B cell (primary cell): ENCODE measurements at regions not wholly inside any gene's neighbourhood (a gene's known extent, or its start where the extent isn't known, plus 50 kb on each side); places are given as distances from the start of the nearest gene placed in this dataset.

Source experiments
- ATAC-seq: fragments of 200-7000 bp; cut with Tn5 transposase; one replicate; pipeline ENCODE4 v1.10.0; 2021; ENCODE audit warnings: low read depth, mild to moderate bottlenecking, moderate number of reproducible peaks, moderate library complexity
- CTCF ChIA-PET: fragments of 350-600 bp; sonication (Branson Sonifier 250); formaldehyde crosslinking; loops from one replicate; lab custom pipeline; 2021; ENCODE audit warnings: antibody characterized with exemption, inconsistent platforms; lab: Charles Lee
- POLR2A ChIA-PET: fragments of 350-600 bp; sonication (Branson Sonifier 250); formaldehyde crosslinking; loops from one replicate; lab custom pipeline; 2021; ENCODE audit warnings: antibody characterized with exemption; lab: Charles Lee
- DNase-seq: peaks from one replicate; pipeline ENCODE4 v3.0.0; 2013
- H2AFZ ChIP-seq: 2 replicates; pipeline ENCODE4 v1.6.1; 2012; ENCODE audit warnings: mild to moderate bottlenecking, low read depth, low read length; ENCODE audit not compliant: insufficient read depth, poor library complexity, severe bottlenecking
- H3K27ac ChIP-seq, 2 donors: 1 replicate in 1 of 2; 2 replicates in 1 of 2; pipeline ENCODE4 v1.5.1; 2012 to 2013; ENCODE audit warnings: low read length in 2 of 2, mild to moderate bottlenecking in 2 of 2, moderate library complexity in 1 of 2
- H3K27me3 ChIP-seq, 4 experiments: fragments of 200-600 bp in 1 of 4; sonication (generic) in 1 of 4; replicated peaks in 1 of 4; 1 replicate in 2 of 4; 2 replicates in 2 of 4; pipeline versions ENCODE4 v1.6.1 to v1.7.0; 2013 to 2016; ENCODE audit warnings: low read length in 3 of 4, mild to moderate bottlenecking in 2 of 4, mixed read lengths in 1 of 4, moderate library complexity in 1 of 4; ENCODE audit not compliant: insufficient read depth in 4 of 4, control insufficient read depth in 3 of 4; ENCODE audit errors: control extremely low read depth in 1 of 4
- H3K36me3 ChIP-seq, 2 experiments: replicated peaks in 1 of 2; 1 replicate in 1 of 2; 2 replicates in 1 of 2; pipeline versions ENCODE4 v1.6.1 to v1.7.1; 2013; ENCODE audit warnings: low read length in 1 of 2; ENCODE audit not compliant: insufficient read depth in 2 of 2, control insufficient read depth in 1 of 2; ENCODE audit errors: control extremely low read depth in 1 of 2, extremely low read depth in 1 of 2
- H3K4me1 ChIP-seq, 2 donors: fragments of 200-600 bp in 1 of 2; sonication (generic) in 1 of 2; 1 replicate in 1 of 2; 2 replicates in 1 of 2; pipeline versions ENCODE4 v1.5.1 to v1.6.1; 2013 to 2017; ENCODE audit warnings: low read length in 2 of 2; ENCODE audit not compliant: control insufficient read depth in 2 of 2, insufficient read depth in 2 of 2
- H3K4me2 ChIP-seq: replicated peaks from 2 replicates; pipeline ENCODE3; 2012; ENCODE audit warnings: mild to moderate bottlenecking, low read depth, low read length; ENCODE audit not compliant: poor library complexity, severe bottlenecking
- H3K4me3 ChIP-seq, 5 experiments: fragments of 200-600 bp in 1 of 5; sonication (generic) in 1 of 5; 1 replicate in 3 of 5; 2 replicates in 2 of 5; pipeline versions ENCODE4 v1.5.1 to v1.7.0; 2011 to 2016; ENCODE audit warnings: low read length in 4 of 5, mild to moderate bottlenecking in 4 of 5, low read depth in 2 of 5, control low read depth in 1 of 5, moderate library complexity in 1 of 5; ENCODE audit not compliant: insufficient read depth in 1 of 5; ENCODE audit errors: control extremely low read depth in 1 of 5, extremely low read depth in 1 of 5
- H3K79me2 ChIP-seq: fragments of 200-600 bp; sonication (generic); one replicate; pipeline ENCODE4 v1.6.0; 2016; ENCODE audit warnings: low read length; ENCODE audit not compliant: control insufficient read depth, insufficient read depth
- H3K9ac ChIP-seq: fragments of 200-600 bp; sonication (generic); 2 replicates; pipeline ENCODE4 v1.6.1; 2017; ENCODE audit warnings: mild to moderate bottlenecking, low read length, moderate library complexity
- H3K9me3 ChIP-seq, 3 donors: one replicate each; pipeline versions ENCODE4 v1.6.1 to v1.7.1; 2013; ENCODE audit warnings: low read length in 2 of 3; ENCODE audit not compliant: control insufficient read depth in 2 of 3, insufficient read depth in 1 of 3; ENCODE audit errors: control extremely low read depth in 1 of 3
- H4K20me1 ChIP-seq: 2 replicates; pipeline ENCODE4 v1.6.0; 2012; ENCODE audit warnings: mild to moderate bottlenecking, low read length; ENCODE audit not compliant: insufficient read depth, control insufficient read depth, poor library complexity, severe bottlenecking
- H3K27ac Mint-ChIP-seq: one replicate; pipeline ENCODE4 v1.8.0; 2021; ENCODE audit warnings: mixed read lengths
- H3K27me3 Mint-ChIP-seq: one replicate; pipeline ENCODE4 v1.8.0; 2021; ENCODE audit warnings: mixed read lengths
- H3K4me1 Mint-ChIP-seq: one replicate; pipeline ENCODE4 v1.8.0; 2021; ENCODE audit warnings: mixed read lengths
- H3K4me3 Mint-ChIP-seq: one replicate; pipeline ENCODE4 v1.8.0; 2021; ENCODE audit warnings: mixed read lengths
- H3K9me3 Mint-ChIP-seq: one replicate; pipeline ENCODE4 v1.8.0; 2022; ENCODE audit warnings: mixed read lengths; ENCODE audit not compliant: insufficient read depth
- CTCF ChIP-seq: fragments of 200-600 bp; IDR thresholded peaks from one replicate; pipeline ENCODE4 v1.8.0; 2022; ENCODE audit warnings: antibody characterized with exemption, mild to moderate bottlenecking
- EZH2 ChIP-seq: IDR thresholded peaks from 2 replicates; pipeline ENCODE4 v1.6.1; 2012; ENCODE audit warnings: borderline replicate concordance, low read depth, mild to moderate bottlenecking, moderate library complexity, low read length; ENCODE audit not compliant: insufficient read depth, poor library complexity, severe bottlenecking
- WGBS: methylation state at CpG from one replicate; pipeline ENCODE4 v1.1.5; 2013; ENCODE audit warnings: missing lambda C conversion rate; ENCODE audit not compliant: insufficient coverage; 5-methylcytosine and 5-hydroxymethylcytosine counted together
- intact Hi-C: fragments of 100-400 bp; cut with micrococcal nuclease; formaldehyde crosslinking; loops from one replicate; pipeline ENCODE4 v1.10.0; 2022

DNA sequence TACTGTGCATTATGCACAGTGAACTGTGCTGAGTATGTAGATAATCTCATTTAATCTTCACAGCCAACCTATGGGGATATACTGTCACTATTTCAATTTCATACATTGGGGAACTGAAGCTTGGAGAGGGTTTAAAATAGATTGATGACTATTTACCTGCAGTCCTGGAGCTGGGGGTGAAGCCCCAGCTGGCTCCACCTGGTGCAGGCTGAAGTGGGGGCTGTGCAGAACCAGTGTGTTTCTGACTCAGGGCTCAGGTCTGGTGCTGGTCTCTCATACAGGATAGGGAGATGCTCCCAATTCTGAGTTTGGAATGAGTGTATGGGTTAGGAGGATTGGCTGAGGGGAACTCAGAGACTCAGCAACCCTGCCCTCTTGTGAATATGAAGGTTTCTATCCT lies 176.1 kb upstream of the CEP162 start:
- H3K9ac ChIP-seq: no peak overlapping the region
- no peaks in the 10 kb centered on the region for H3K9me3 ChIP-seq
- H4K20me1 ChIP-seq: no peaks in the 10 kb centered on the region
- no peak overlapping the region for H3K4me2 ChIP-seq
- DNase-seq (no peak), ATAC-seq (no peak)
- TF ChIP-seq EZH2: no peak
- no peak for TF ChIP-seq CTCF
- Mint-ChIP-seq H3K27me3 (no peaks in the 10 kb centered on the region), H3K27ac (no peak overlapping the region), H3K4me1 (no peaks in the 10 kb centered on the region), H3K4me3 (no peak overlapping the region), H3K9me3 (no peaks in the 10 kb centered on the region)
- intact Hi-C loops: no loop called here
- H3K27me3 ChIP-seq: no peaks in the 10 kb centered on the region
- H3K4me3 ChIP-seq: no peak overlapping the region
- no peaks in the 10 kb centered on the region for H3K36me3 ChIP-seq
- H2AFZ ChIP-seq: no peak overlapping the region
- ChIA-PET CTCF (no interaction called here), POLR2A (no interaction called here)
- no peaks in the 10 kb centered on the region for H3K4me1 ChIP-seq
- no peaks in the 10 kb centered on the region for H3K79me2 ChIP-seq
- no peak overlapping the region for H3K27ac ChIP-seq

GRCh38 chr6:84399003-84399402 lies 171.6 kb upstream of the CEP162 start:
- no peaks in the 10 kb centered on the region for H3K79me2 ChIP-seq
- no peak overlapping the region for H3K4me2 ChIP-seq
- no peak overlapping the region for H3K4me3 Mint-ChIP-seq
- H3K4me1 ChIP-seq: no peaks in the 10 kb centered on the region
- no peaks in the 10 kb centered on the region for H3K27me3 ChIP-seq
- H3K9ac ChIP-seq: no peak overlapping the region
- no peaks in the 10 kb centered on the region for H3K9me3 Mint-ChIP-seq
- ATAC-seq (no peak), DNase-seq (no peak)
- no peaks in the 10 kb centered on the region for H4K20me1 ChIP-seq
- H3K4me3 ChIP-seq: no peak overlapping the region
- H3K27me3 Mint-ChIP-seq: no peaks in the 10 kb centered on the region
- H3K36me3 ChIP-seq: no peaks in the 10 kb centered on the region
- H2AFZ ChIP-seq: no peak overlapping the region
- intact Hi-C loops: no loop called here
- H3K9me3 ChIP-seq: no peaks in the 10 kb centered on the region
- H3K27ac ChIP-seq: no peak overlapping the region
- no peak overlapping the region for H3K27ac Mint-ChIP-seq
- no peaks in the 10 kb centered on the region for H3K4me1 Mint-ChIP-seq
- POLR2A ChIA-PET: no interaction called here
- WGBS: no CpG with 5 or more reads among the region's 2 CpGs
- no peak for TF ChIP-seq EZH2
- TF ChIP-seq CTCF: no peak
- CTCF ChIA-PET: interaction anchor here (0.5 kb wide), 1 partner anchor 19 kb away, joined by 4 read pairs; no protein-coding TSS in a partner anchor
